IPS-20b (cell line): ENCODE measurements at regions not wholly inside any gene's neighbourhood (a gene's known extent, or its start where the extent isn't known, plus 50 kb on each side); places are given as distances from the start of the nearest gene placed in this dataset.

ENCODE experiments used
- H3K27ac ChIP-seq: one replicate; pipeline ENCODE4 v1.5.1; 2013; ENCODE audit warnings: low read length
- H3K27me3 ChIP-seq: 2 replicates; pipeline ENCODE4 v1.6.1; 2013; ENCODE audit warnings: mild to moderate bottlenecking, low read length, inconsistent platforms; ENCODE audit not compliant: insufficient read depth
- H3K36me3 ChIP-seq: 2 replicates; pipeline ENCODE4 v1.6.1; 2013; ENCODE audit warnings: low read depth, mild to moderate bottlenecking, inconsistent platforms, low read length, moderate library complexity; ENCODE audit not compliant: insufficient read depth
- H3K4me1 ChIP-seq: 2 replicates; pipeline ENCODE4 v1.6.1; 2013; ENCODE audit warnings: mild to moderate bottlenecking, control low read depth, inconsistent platforms, low read length, moderate library complexity; ENCODE audit not compliant: insufficient read depth
- H3K4me3 ChIP-seq: 2 replicates; pipeline ENCODE4 v1.5.1; 2013; ENCODE audit warnings: mild to moderate bottlenecking, low read length, inconsistent platforms
- H3K9ac ChIP-seq: 2 replicates; pipeline ENCODE4 v1.6.1; 2013; ENCODE audit warnings: low read depth, mild to moderate bottlenecking, inconsistent platforms, low read length, moderate library complexity
- H3K9me3 ChIP-seq: 2 replicates; pipeline ENCODE4 v1.6.1; 2013; ENCODE audit warnings: mild to moderate bottlenecking, low read depth, low read length, inconsistent platforms; ENCODE audit not compliant: insufficient read depth

DNA sequence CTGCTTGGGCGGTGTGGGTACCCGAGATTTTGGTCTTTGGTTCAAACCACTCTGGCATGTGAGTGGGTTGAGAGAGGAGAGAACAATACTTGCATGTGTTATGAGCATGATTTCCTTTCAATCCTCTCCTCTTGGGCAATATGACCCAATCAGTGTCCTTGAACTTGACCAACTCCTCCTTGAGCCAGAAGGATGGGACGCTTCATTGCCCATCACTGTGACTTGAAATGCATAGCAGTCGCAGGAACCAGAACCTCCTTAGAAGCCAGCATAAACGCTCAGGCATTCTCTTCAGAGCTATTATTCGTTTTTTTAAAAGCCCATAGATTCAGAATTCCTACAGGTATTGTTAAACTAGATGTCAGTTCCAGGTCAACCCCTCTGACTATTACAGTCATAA is 367.4 kb downstream of the HAPSTR1 start:
- Histone ChIP-seq H3K36me3 (no peaks in the 10 kb centered on the region), H3K4me3 (no peak overlapping the region), H3K9me3 (no peaks in the 10 kb centered on the region), H3K27me3 (no peaks in the 10 kb centered on the region), H3K27ac (no peak overlapping the region), H3K4me1 (no peaks in the 10 kb centered on the region), H3K9ac (no peak overlapping the region)

DNA sequence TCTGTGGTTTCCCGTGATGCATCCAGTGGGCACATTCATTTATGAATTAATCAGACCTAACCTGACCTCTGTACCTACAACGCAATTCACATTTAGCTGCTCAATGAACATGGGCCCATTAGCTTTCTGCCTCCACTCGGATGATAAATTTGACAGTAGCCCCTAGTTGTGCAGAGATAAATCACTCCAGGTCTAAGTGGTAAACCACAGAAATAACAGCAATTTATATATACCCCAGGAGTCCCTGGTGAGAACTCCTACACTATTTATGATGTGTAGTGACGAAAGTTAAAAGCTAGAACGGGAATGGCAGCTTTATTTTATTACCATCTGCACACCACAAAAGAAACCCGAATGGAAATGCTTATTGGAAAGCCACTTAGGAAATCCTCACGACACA is 371.5 kb downstream of the HAPSTR1 start:
- H3K36me3 ChIP-seq = no peaks in the 10 kb centered on the region
- no peak overlapping the region for H3K27ac ChIP-seq
- no peaks in the 10 kb centered on the region for H3K27me3 ChIP-seq
- no peaks in the 10 kb centered on the region for H3K4me1 ChIP-seq
- no peaks in the 10 kb centered on the region for H3K9me3 ChIP-seq
- H3K9ac ChIP-seq = no peak overlapping the region
- no peak overlapping the region for H3K4me3 ChIP-seq

DNA sequence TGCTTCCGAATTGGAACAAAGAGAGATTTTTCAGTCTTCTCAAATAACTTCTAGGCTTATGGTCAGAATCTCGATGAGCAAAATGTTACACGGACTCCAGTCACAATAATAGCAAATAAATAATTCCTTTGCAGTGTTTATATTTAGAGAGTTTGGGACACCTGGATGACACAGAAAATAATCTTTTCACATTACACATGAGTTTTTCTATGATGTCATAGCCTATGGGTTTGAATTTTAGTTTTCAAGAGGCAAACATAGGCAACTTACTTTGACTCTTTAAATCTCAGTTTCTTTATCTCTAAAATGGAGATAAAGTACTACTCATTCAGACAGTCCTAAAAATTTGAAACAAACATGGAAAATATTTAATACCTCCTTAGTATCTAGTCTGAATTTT is 372.0 kb downstream of the HAPSTR1 start:
- H3K27ac ChIP-seq = no peak overlapping the region
- H3K9ac ChIP-seq = no peak overlapping the region
- H3K4me1 ChIP-seq = no peaks in the 10 kb centered on the region
- no peak overlapping the region for H3K4me3 ChIP-seq
- H3K36me3 ChIP-seq = no peaks in the 10 kb centered on the region
- H3K9me3 ChIP-seq = no peaks in the 10 kb centered on the region
- no peaks in the 10 kb centered on the region for H3K27me3 ChIP-seq

DNA sequence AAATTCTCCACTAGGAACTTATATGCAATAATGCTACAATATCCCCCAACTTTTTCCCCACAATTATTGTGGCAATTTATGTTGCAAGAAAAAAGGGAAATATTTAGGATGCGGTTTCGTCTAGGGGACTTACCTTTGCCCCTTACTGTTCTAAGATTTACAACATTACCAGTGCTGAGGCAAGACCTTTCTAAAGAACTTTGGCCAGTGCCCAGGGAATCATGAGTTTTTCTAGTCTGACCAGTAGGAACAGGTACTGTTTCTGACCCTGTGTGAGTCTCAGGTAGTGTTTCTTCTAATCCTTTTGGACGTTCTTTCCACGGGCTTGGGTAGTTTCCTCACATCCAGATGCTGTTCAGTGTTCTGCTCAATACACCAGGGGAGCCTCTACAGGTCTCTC is 373.7 kb downstream of the HAPSTR1 start:
- Histone ChIP-seq H3K9ac (no peak overlapping the region), H3K4me1 (no peaks in the 10 kb centered on the region), H3K27ac (no peak overlapping the region), H3K27me3 (no peaks in the 10 kb centered on the region), H3K36me3 (no peaks in the 10 kb centered on the region), H3K4me3 (no peak overlapping the region), H3K9me3 (no peaks in the 10 kb centered on the region)

DNA sequence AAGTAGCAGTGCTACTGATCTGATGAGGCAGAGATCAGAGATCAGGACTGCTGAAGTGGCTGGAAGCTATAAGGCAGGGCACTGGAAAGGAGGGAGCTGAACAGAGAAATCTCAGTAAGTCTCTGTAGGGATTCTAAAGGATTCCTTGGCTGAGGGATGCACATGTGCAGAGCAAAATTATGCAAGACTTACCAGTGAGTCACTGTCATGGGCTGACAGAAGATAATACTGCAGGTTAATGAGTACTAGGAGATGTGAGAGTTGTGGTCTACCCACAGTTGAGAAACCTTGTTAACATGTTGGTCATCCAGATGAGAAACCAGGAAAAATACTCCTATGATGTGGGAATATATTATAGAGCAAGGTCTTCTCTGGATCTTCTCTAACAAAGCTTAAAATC is 378.1 kb downstream of the HAPSTR1 start:
- no peaks in the 10 kb centered on the region for H3K4me1 ChIP-seq
- no peak overlapping the region for H3K9ac ChIP-seq
- no peak overlapping the region for H3K4me3 ChIP-seq
- H3K36me3 ChIP-seq = no peaks in the 10 kb centered on the region
- H3K27ac ChIP-seq = no peak overlapping the region
- no peaks in the 10 kb centered on the region for H3K9me3 ChIP-seq
- H3K27me3 ChIP-seq = no peaks in the 10 kb centered on the region

DNA sequence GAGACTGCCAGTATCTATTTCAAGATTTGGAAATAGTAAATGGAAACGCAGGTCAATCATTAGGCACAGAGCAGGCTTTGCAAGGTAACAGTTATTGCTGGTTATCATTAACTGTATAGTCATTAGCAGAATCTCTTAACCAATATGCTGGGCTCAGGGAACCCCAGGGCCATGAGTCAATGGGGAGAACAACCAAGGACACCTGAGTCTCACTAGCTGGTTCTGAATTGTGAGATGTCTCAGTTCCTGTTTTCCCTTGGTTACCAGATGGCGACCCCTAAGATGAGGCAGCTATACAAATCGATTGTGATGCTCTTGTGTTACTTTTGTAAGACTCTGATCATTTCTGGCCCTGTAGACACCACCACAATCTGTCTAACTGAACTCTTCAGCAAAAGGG is 385.3 kb downstream of the HAPSTR1 start:
- H3K4me3 ChIP-seq = no peak overlapping the region
- no peaks in the 10 kb centered on the region for H3K4me1 ChIP-seq
- H3K27me3 ChIP-seq = no peaks in the 10 kb centered on the region

DNA sequence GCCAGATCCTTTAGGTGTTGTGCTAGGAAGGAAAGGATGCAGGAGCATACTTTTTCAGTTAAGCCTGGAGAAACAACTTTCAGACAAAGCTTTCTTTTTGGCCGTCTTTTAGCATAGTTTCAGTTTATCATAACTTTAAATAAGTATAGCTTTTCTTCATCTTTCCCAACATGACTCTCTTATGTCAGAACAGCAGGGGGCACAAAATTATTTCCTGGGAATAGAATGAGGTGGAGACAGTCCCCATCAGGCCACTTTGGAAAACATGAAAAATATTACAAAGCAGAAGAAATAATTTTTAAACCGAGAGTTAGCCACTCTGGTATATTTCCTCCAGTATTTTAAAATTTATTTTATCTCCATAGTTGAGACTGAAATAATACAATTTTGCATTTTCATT is 387.6 kb downstream of the HAPSTR1 start:
- no peak overlapping the region for H3K4me3 ChIP-seq
- no peaks in the 10 kb centered on the region for H3K4me1 ChIP-seq
- no peaks in the 10 kb centered on the region for H3K27me3 ChIP-seq

More for the DNA sequence above, 385.3 kb downstream of the HAPSTR1 start:
- Histone ChIP-seq H3K36me3 (no peaks in the 10 kb centered on the region), H3K9me3 (no peaks in the 10 kb centered on the region), H3K27ac (no peak overlapping the region), H3K9ac (no peak overlapping the region)

DNA sequence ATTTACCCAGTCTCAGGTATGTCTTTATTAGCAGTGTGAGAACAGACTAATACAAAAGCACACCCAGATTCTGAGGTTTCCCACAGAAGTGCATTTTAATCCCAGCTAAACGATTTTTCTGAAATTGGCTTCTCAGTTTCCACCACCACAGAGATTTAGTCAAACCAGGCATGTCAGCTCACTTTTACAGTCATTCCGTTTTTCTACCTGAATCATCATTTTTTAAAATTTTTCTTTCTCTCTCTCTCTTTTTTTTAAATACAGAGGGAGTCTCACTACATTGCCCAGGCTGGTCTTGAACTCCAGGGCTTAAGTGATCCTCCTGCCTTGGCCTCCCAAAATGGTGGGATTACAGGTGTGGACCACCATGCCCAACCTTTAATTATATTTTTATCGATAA is 389.1 kb downstream of the HAPSTR1 start:
- no peaks in the 10 kb centered on the region for H3K9me3 ChIP-seq
- no peak overlapping the region for H3K4me3 ChIP-seq
- H3K9ac ChIP-seq = no peak overlapping the region
- H3K36me3 ChIP-seq = no peaks in the 10 kb centered on the region
- no peak overlapping the region for H3K27ac ChIP-seq
- H3K27me3 ChIP-seq = no peaks in the 10 kb centered on the region
- no peaks in the 10 kb centered on the region for H3K4me1 ChIP-seq

More for the DNA sequence above, 387.6 kb downstream of the HAPSTR1 start:
- no peaks in the 10 kb centered on the region for H3K36me3 ChIP-seq
- no peak overlapping the region for H3K27ac ChIP-seq
- no peaks in the 10 kb centered on the region for H3K9me3 ChIP-seq
- H3K9ac ChIP-seq = no peak overlapping the region

DNA sequence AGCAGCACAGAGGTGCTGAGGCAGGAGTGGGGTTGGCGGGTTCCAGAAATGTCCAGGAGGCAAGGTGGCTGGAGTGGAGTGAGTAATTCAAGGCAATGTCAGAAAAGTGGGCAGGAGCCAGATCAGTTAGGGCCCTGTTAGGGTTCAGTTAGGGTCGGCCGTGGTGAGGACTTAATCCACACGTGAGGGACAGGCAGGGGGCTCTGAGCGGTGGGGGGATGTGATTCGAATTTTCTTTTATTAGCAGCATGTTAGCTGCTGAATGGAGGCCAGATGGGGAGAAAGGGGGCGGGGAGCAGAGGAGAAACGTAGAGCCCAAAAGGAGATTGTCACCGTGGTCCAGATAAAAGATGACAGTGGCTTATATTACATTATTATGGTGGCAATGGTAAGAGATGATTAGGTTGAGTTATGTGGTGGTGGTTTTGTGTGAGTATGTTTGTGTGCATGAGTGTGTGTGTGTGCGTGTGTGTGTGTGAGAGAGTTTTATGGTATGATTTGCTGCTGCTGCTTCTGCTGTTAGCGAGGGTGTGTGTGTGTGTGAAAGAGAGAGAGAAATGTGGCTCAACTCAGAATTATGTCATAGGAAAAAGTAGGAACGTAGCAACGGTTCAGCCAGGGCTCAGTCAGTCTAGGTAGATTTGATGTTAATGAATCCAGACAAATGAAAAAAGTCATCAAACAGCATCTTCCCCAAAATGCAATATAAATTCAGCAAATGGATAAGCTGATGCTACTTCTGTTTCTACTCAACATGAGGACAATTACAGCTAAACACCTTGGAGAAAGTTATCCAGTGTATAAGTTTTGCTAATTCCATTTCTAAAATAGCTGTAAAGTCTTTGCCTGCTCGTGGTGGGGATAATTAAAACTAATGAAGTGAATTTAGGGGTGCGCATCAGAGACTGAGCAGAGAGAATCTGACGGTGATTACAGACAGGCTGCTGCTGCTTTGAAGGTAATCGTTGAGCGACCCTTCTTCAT is 390.6 kb downstream of the HAPSTR1 start:
- no peaks in the 10 kb centered on the region for H3K4me1 ChIP-seq
- H3K9ac ChIP-seq = no peak overlapping the region
- no peaks in the 10 kb centered on the region for H3K27me3 ChIP-seq
- no peaks in the 10 kb centered on the region for H3K36me3 ChIP-seq
- H3K4me3 ChIP-seq = no peak overlapping the region
- H3K9me3 ChIP-seq = no peaks in the 10 kb centered on the region
- H3K27ac ChIP-seq = no peak overlapping the region

DNA sequence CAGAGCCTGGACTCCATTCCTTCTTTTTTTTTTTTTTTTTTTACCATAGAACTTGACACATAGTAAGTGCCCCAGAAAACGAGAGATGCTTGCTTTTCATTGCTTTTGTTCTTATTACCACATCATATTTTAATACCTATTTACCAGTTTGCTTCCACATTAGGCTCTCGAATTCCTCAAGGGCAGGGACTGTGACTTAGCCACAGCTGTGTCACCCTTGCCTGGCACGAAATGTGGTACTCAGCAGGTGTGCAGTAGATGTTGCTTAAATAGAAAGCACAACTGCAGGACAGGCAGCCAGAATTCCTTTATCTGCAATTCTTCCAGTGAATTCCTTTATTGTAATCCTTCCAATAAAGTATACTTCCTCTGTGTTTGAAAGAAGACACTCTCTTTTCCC is 393.0 kb downstream of the HAPSTR1 start:
- H3K27ac ChIP-seq = no peak overlapping the region

DNA sequence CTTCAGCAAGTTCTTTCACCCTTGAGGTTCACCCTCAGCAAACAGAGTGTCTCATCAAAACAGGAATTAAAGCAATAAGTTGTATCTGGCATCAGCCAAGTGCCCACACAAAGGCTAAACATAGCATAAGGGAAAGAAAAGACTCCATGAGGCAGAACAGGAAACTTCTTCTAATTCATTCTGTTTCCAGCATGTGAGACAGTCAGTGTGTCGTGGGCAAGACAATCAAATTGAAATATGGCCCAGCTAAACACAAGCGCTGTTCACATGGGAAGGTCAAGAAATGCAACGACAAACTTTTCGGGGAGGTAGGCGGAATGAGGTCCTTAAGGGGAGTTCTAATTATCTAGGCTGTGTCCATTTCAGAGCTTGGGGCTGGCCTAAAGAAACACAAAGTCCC is 393.4 kb downstream of the HAPSTR1 start:
- no peaks in the 10 kb centered on the region for H3K9me3 ChIP-seq
- H3K36me3 ChIP-seq = no peaks in the 10 kb centered on the region
- H3K27me3 ChIP-seq = no peaks in the 10 kb centered on the region
- H3K4me1 ChIP-seq = no peaks in the 10 kb centered on the region
- no peak overlapping the region for H3K4me3 ChIP-seq
- H3K27ac ChIP-seq = no peak overlapping the region
- no peak overlapping the region for H3K9ac ChIP-seq

More for the DNA sequence above, 393.0 kb downstream of the HAPSTR1 start:
- Histone ChIP-seq H3K9ac (no peak overlapping the region), H3K4me3 (no peak overlapping the region), H3K9me3 (no peaks in the 10 kb centered on the region), H3K36me3 (no peaks in the 10 kb centered on the region), H3K4me1 (no peaks in the 10 kb centered on the region), H3K27me3 (no peaks in the 10 kb centered on the region)

DNA sequence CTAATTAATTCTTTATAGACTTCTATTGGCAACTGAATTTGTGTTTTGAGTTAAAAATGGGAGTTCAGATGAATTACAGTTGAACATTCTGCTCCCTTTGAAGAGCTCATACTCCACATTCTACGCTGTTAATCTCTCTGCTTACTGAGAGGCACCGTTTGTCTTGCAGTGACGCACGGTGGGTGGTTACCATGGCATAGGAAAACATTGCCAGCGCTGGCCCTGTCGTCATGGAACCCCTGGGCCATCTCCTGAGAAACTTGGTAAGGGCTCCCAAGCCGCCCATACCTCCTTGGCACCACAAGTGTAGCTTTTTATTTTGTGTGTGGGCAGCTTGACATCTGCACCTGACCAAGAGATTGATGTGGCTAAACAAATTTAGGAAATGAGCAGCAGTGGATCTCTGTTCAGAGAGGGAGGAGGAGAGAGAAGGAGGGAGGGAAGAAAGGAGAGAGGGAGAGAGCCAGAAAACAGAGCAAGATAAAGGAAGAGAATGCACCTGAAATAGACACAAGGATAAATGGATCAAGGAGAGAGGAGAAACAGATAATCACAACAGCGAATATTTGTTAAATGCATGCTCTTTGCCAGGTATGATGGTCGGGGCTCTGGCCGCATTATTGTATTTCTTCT is 398.5 kb downstream of the HAPSTR1 start:
- H3K4me1 ChIP-seq = no peaks in the 10 kb centered on the region
- H3K36me3 ChIP-seq = no peaks in the 10 kb centered on the region
- H3K9me3 ChIP-seq = peaks cover 4% of the 10 kb centered on the region; the same call in 1 of the 2 replicates
- H3K9ac ChIP-seq = no peak overlapping the region
- H3K27me3 ChIP-seq = no peaks in the 10 kb centered on the region
- no peak overlapping the region for H3K4me3 ChIP-seq
- H3K27ac ChIP-seq = no peak overlapping the region
